A549 (cell line): ENCODE measurements at regions not wholly inside any gene's neighbourhood (a gene's known extent, or its start where the extent isn't known, plus 50 kb on each side); places are given as distances from the start of the nearest gene placed in this dataset.

Experiments
- CHD2 ChIP-seq: fragments of 150-350 bp; IDR thresholded peaks from 2 replicates; pipeline ENCODE4 v1.6.1; 2014; ENCODE audit warnings: low read length; ENCODE audit not compliant: partially characterized antibody
- CTCF ChIP-seq: fragments of >200 bp; sonication (Bioruptor Twin); formaldehyde crosslinking; IDR thresholded peaks from 3 replicates; pipeline ENCODE4 v1.5.1; 2016
- HOXB5 ChIP-seq: fragments of 250-450 bp; sonication (Bioruptor Pico); IDR thresholded peaks from 2 replicates; pipeline ENCODE4 v1.5.0; 2020; ENCODE audit warnings: mild to moderate bottlenecking, moderate library complexity
- JUNB ChIP-seq: fragments of >200 bp; sonication (Bioruptor Twin); formaldehyde crosslinking; IDR thresholded peaks from 2 replicates; pipeline ENCODE4 v1.6.1; 2016
- MAX ChIP-seq: IDR thresholded peaks from 2 replicates; pipeline ENCODE4 v1.6.1; 2012
- NR3C1 ChIP-seq: fragments of >200 bp; sonication (Bioruptor Twin); formaldehyde crosslinking; IDR thresholded peaks from 3 replicates; pipeline ENCODE4 v1.6.1; 2017
- PBX3 ChIP-seq: IDR thresholded peaks from 2 replicates; pipeline ENCODE4 v1.6.1; 2012
- POLR2AphosphoS2 ChIP-seq: conservative IDR thresholded peaks from 2 replicates; pipeline ENCODE4 v1.6.1; 2012; ENCODE audit warnings: low read length, improper control_type of control experiment, inconsistent platforms
- RCOR1 ChIP-seq: fragments of 150-350 bp; IDR thresholded peaks from 2 replicates; pipeline ENCODE4 v1.6.1; 2014; ENCODE audit warnings: antibody characterized with exemption, low read length, low read depth
- REST ChIP-seq: fragments of 200-600 bp; sonication (generic); IDR thresholded peaks from 2 replicates; pipeline ENCODE4 v1.6.1; 2016; ENCODE audit warnings: antibody characterized with exemption, mild to moderate bottlenecking, moderate library complexity
- SMC3 ChIP-seq: fragments of >200 bp; sonication (Bioruptor Twin); formaldehyde crosslinking; IDR thresholded peaks from 3 replicates; pipeline ENCODE4 v1.6.1; 2018; ENCODE audit warnings: inconsistent platforms

GRCh38 chr2:122939796-122940195 is 1085.3 kb upstream of the CNTNAP5 start:
- TF ChIP-seq POLR2AphosphoS2 (no peak), HOXB5 (CRISPR knock-in tag) (no peak), JUNB (no peak), CTCF (no peak), REST (no peak), NR3C1 (no peak), PBX3 (no peak), MAX (no peak), CHD2 (no peak), SMC3 (no peak), RCOR1 (no peak)
